ENCODE measurements at regions not wholly inside any gene's neighbourhood (a gene's known extent, or its start where the extent isn't known, plus 50 kb on each side); places are given as distances from the start of the nearest gene placed in this dataset.

DNA sequence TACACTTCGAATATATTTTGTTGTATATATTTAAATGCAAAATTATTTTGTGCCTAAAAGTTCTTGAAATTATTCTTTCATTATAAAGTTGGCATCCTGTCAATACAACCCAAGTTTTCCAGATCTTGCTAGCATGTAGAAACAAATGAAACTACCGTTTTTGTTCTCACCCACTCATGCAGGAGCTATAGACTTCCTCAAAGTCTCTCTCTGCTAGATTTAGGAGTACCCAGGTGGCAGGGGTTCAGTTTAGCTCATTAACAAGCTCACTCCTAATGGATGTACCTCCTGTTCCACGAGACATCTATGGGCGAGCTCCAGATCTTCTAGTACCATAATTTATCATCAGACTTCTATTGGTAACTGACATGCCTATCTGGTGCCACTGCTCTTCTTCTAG, 390.2 kb upstream of the POU3F1 start:
- peaks cover 0 to 24% (median 2%) of the 10 kb centered on the region in 4 donors for H3K9me3 ChIP-seq
- WGBS, 2 donors = 66 to 69% methylated on average over 4 of the region's 4 CpGs
- no peak overlapping the region for H3K4me3 ChIP-seq
- H3K4me1 ChIP-seq = no peaks in the 10 kb centered on the region
- no peaks in the 10 kb centered on the region for H3K27me3 ChIP-seq
- TF ChIP-seq, protein P1, sequence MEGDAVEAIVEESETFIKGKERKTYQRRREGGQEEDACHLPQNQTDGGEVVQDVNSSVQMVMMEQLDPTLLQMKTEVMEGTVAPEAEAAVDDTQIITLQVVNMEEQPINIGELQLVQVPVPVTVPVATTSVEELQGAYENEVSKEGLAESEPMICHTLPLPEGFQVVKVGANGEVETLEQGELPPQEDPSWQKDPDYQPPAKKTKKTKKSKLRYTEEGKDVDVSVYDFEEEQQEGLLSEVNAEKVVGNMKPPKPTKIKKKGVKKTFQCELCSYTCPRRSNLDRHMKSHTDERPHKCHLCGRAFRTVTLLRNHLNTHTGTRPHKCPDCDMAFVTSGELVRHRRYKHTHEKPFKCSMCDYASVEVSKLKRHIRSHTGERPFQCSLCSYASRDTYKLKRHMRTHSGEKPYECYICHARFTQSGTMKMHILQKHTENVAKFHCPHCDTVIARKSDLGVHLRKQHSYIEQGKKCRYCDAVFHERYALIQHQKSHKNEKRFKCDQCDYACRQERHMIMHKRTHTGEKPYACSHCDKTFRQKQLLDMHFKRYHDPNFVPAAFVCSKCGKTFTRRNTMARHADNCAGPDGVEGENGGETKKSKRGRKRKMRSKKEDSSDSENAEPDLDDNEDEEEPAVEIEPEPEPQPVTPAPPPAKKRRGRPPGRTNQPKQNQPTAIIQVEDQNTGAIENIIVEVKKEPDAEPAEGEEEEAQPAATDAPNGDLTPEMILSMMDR (IDR thresholded peaks at IDR 0.05) = no peak
- no peak for TF ChIP-seq POLR2A (IDR thresholded peaks at IDR 0.05)
- TF ChIP-seq EP300 (IDR thresholded peaks at IDR 0.05) = no peak
- H3K36me3 ChIP-seq = no peaks in the 10 kb centered on the region
- no peak for DNase-seq (ENCODE audit: low spot score in 2 of 2)
- H3K27ac ChIP-seq = no peak overlapping the region

DNA sequence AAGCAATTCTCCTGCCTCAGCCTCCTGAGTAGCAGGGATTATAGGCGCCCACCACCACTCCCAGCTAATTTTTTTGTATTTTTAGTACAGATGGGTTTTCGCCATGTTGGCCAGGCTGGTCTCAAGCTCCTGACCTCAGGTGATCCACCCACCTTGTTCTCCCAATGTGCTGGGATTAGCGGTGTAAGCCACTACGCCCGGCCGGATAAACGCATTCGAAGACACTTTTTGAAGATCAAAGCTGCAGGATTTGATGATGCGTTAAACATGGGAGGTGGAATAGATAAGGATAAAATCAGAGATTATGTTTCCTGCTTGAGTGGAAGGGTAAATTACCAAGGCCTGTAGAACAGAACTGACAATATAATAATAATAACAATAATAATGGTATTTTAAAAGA, 389.4 kb upstream of the POU3F1 start:
- Histone ChIP-seq H3K4me1 (no peaks in the 10 kb centered on the region), H3K9me3 (peaks cover 0 to 16% (median 2%) of the 10 kb centered on the region in 4 donors), H3K27me3 (no peaks in the 10 kb centered on the region), H3K4me3 (no peak overlapping the region), H3K36me3 (no peaks in the 10 kb centered on the region), H3K27ac (no peak overlapping the region)
- 91 to 93% methylated on average over 9 of the region's 9 CpGs for WGBS, 2 donors
- TF ChIP-seq POLR2A (IDR thresholded peaks at IDR 0.05) = no peak
- TF ChIP-seq, protein P1 (IDR thresholded peaks at IDR 0.05) = no peak
- TF ChIP-seq EP300 (IDR thresholded peaks at IDR 0.05) = no peak
- DNase-seq (ENCODE audit: low spot score in 2 of 2) = no peak

DNA sequence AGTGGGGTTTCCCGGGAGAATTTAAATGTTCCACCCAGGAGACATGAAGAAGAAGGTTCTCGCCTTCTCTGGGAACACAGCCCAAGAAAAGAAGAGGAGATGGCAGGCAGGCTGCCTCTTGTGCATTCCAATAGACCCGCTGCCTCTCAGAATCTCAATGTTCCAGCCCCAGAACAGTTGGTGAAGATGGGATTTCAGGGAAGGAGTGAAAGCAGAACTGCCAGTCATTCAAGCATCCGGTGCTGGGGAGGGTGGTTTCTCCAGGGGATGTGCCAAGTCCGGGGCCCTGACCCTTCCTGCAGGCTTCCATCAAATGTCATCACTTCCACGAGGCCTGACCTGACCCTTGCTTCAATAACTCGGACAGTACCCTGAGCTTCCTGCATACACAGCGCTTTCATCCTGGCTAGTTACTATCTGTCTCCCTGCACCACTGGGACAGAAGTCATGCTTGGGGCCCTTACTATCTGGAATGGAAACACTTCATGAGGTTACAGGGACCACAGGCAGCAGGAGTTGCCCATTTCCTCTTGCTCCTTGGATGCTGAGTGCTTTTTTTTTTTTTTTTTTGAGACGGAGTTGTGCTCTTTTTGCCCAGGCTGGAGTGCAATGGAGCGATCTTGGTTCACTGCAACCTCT, 386.6 kb upstream of the POU3F1 start:
- TF ChIP-seq POLR2A (IDR thresholded peaks at IDR 0.05) (no peak), EP300 (IDR thresholded peaks at IDR 0.05) (no peak)
- TF ChIP-seq, protein P1 (IDR thresholded peaks at IDR 0.05) = no peak
- DNase-seq (ENCODE audit: low spot score in 2 of 2) = no peak
- no peak overlapping the region for H3K4me3 ChIP-seq
- 61 to 63% methylated on average over 10 of the region's 10 CpGs for WGBS, 2 donors
- no peaks in the 10 kb centered on the region for H3K27me3 ChIP-seq
- no peaks in the 10 kb centered on the region for H3K9me3 ChIP-seq
- no peaks in the 10 kb centered on the region for H3K36me3 ChIP-seq
- H3K4me1 ChIP-seq = no peaks in the 10 kb centered on the region
- no peak overlapping the region for H3K27ac ChIP-seq

DNA sequence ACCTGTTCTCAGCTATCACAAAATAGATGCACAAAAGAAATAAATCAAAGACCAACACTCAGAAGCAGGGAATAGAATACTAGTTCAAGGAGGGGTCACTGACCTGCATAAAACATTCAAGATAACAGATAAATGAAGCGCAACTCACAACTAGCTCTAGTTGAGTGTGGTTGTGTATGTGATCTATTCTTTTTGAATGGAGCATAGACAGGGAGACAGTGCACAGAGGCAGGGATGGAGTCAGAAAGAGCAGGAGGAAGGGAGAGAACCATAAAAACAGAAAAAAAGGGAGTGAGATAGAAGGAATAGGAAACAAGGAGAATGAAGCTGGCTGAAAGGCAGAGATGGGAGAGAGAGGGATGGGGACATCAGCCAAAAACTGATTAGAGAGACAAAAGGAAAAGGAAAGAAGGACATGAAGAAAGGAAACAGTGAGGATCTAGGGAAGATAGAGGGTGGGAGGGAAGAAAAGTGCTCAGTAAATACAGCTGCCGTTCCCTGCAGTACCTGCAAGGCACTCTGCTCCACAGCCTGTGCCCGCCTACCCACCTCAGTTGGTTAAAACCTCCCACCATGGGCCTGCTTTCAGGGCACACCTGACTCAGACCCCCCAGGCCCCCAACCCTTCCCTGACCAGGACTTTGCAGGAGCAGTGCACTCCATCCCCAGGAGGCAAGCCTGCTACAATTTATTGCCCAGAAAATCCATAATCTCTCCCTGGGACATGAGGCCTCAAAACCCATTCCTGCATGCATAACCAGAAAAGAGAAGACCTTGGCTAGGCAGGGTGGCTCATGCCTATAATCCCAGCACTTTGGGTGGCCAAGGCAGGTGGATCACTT, 385.2 kb upstream of the POU3F1 start:
- Histone ChIP-seq H3K36me3 (no peaks in the 10 kb centered on the region), H3K4me3 (no peak overlapping the region), H3K4me1 (no peaks in the 10 kb centered on the region), H3K27ac (no peak overlapping the region), H3K27me3 (no peaks in the 10 kb centered on the region), H3K9me3 (no peaks in the 10 kb centered on the region)
- TF ChIP-seq, protein P1 (IDR thresholded peaks at IDR 0.05) = no peak
- TF ChIP-seq EP300 (IDR thresholded peaks at IDR 0.05) = no peak
- no peak for TF ChIP-seq POLR2A (IDR thresholded peaks at IDR 0.05)
- DNase-seq (ENCODE audit: low spot score in 2 of 2) = no peak
- WGBS, 2 donors = 86 to 93% methylated on average over 3 of the region's 3 CpGs

DNA sequence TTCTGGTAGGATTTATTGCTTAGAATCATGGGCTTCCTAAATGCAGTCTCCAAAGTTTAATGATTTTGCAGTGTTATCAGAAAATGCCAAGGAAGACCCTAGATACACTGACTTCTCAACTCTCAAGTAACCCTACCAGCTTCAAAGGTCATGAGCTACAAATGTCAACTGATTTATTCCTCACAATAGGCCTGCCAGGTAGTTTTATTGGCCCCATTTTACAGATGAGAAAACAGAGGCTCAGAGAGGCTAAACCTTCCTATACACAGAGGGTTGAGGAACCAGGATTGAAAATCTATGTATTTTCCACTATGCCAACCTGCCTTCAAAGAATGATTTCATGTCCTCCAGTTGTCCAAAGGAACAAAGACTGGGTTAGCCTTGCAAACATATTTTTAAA, 384.4 kb upstream of the POU3F1 start:
- Histone ChIP-seq H3K9me3 (no peaks in the 10 kb centered on the region), H3K27ac (no peak overlapping the region), H3K36me3 (no peaks in the 10 kb centered on the region), H3K4me1 (no peaks in the 10 kb centered on the region), H3K27me3 (no peaks in the 10 kb centered on the region), H3K4me3 (no peak overlapping the region)
- no peak for TF ChIP-seq POLR2A (IDR thresholded peaks at IDR 0.05)
- TF ChIP-seq, protein P1 (IDR thresholded peaks at IDR 0.05) = no peak
- no peak for TF ChIP-seq EP300 (IDR thresholded peaks at IDR 0.05)
- no peak for DNase-seq (ENCODE audit: low spot score in 2 of 2)
